Activated CD4-positive, alpha-beta T cell treated with anti-CD3 and anti-CD28 coated beads, Interleukin-2, amount 50 U/mL, for 4 hours (primary cell): ENCODE measurements at regions not wholly inside any gene's neighbourhood (a gene's known extent, or its start where the extent isn't known, plus 50 kb on each side); places are given as distances from the start of the nearest gene placed in this dataset.
"Not testable (repeated sequence)": the region's sequence is repeated elsewhere in the genome, so short reads cannot be mapped to it uniquely, and the experiment has no call there.

ENCODE experiments used
- DNase-seq, 2 experiments: peaks; one replicate each; pipeline ENCODE4 v3.0.0-alpha.2; 2020

DNA sequence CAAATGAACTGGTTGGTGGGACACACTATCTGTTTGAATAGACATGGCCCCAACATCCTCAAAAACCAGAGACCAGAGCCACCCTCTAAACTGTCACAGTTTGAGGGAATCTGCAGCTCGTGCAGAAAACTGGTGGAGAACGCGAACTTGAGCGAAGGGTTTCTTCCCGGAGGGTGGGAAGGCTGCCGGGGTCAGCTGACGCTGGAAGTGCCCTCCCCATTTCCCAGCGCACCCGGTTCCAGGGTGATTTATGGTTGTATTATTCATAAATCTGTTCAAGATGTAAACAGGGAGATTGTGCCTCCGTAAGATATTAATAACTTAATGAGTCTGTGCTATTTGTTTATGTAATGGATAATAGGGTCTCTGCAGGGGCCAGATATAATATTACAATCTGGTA is 1396.7 kb downstream of the BRD1 start:
- DNase-seq = no peak

DNA sequence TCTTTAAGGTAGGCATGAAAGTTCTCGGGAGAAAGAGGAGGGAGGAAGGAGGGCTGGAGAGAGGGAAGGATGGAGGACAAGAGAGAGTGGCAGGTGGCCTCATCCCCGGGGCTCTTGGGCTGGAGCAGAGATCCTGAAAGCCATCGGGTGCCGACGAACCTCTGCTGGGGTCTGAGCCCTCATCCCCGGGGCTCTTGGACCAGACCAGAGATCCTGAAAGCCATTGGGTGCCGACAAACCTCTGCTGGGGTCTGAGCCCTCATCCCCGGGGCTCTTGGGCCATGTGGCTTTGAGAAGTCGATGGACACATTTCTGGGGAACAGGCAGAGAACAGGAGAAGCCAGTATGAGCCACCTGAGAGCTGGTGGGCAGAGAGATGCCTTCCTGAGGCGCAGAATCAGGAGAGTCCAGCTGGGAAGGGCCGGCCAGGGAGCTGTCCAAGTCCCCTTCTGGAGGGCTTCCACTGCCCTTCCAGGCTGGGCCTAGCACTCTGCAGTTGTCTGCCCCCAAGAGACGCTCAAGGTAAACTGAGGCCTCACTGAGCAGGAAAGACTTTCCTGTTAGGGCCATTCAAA is 1398.1 kb downstream of the BRD1 start:
- DNase-seq = no peak

DNA sequence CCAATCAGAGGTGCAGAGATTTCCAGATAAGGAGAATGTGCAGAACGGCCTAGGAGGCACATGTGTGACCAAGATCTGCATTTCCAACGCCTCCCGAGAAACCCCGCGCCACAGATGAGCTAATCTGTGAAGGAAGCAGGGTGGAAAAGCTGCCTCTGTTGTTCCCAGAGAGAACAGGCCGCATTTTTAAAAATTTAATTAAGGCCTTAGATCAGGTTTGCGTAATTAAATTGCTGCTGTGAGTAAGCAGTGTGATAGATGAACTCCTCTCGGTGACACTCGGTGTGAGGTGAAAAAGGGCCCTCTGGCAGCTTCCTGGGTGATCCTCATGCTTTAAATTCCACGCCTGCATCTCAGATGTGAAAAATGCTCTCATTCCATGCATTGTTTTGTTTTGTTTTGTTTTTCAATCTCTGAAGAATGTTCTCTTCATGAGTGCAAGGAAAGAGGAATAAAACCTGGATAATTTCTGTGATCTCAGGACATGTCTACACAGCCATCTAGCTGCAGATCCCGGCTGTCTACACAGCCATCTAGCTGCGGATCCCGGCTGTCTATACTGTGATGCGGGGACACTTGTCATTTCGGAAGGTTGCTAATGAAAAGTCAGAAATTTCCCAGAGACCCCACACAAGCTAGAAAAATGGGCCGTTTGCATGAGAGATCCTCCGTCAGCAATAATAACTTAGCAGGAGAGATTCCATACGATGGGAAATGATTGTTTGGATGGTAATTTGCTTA is 1398.9 kb downstream of the BRD1 start:
- no peak for DNase-seq

DNA sequence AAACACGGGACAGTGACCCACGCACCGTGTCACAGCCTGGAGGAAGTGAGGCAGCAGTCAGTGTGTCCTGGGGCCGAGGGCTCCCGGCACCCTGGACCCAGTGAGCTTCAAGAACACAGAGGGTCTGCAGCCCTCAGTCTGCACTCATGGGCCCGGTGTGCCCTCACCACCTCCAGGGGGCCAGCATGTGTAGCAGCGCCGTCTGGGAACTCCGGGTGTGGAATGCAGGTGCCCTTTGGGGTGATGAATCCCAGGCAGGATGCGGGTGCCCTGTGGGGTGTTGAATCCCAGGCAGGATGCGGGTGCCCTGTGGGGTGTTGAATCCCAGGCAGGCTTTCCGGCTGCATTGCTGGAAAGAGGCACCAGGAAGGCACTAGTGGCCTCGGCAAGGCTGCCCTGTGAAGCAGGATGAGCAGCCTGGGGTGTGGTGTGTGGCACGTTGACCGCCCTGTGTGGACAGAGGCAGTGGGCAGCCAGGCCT is 1399.9 kb downstream of the BRD1 start:
- no peak for DNase-seq

DNA sequence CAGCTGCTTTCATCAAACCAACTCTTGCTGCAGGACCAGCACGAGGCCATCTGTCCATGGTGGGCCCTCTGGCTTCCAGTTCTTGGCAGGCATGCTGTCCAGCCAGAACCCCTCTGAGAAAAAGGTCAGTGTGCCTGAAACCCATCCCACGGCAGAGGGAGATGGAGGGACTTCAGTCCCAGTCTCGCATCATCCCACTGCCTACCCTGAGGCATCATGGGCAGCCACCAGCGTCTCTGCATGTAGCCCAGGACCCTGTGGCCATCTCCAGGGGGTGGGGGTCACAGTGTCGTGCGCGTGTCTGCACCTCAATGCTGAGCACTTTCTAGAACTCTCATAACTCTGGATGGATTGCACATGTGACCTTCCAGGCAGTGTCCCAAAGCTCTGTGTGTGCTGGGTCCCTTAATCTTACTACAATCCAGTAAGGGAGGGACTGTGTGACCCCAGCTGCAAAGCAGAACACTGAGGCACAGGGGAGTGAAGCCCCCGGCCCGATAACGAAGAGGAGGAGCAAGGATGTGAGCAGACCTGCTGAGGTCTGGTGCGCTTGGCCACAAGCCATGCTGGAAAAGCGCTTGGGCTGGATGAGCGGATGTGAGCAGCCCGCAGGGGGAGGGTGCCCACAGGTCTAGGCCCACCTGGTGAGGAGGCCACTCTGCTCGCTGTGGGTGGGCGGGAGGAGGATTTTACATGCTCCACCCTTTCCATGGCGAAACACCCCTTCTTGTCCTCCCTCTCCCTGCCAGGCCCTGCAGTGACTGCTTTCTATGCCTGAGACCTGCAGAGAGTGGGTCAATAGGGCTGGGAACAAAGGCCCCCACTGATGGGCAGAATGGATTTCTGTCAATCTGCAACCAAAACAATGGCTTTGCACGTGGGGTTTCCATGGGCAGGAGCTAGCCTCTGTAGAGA is 1401.0 kb downstream of the BRD1 start:
- no peak for DNase-seq

DNA sequence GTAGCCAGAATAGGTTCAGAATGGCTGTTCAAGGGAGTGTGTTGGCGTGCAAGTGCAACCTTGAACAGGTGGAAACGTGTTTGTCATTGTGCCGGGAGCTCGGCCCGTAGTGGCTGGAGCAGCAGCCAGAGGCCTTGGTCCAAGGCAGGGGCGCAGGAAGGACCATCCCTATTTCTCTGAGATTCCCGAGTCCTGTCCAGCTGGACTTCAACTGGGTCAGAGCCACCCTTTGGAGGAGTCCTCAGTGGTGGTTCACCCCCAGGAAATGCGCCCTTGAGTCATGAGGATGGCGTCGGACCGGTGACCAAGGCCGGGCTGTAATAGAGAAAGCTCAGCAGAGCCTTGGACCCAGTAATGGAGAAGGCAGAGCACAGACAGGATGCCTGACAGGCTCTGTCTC is 1402.0 kb downstream of the BRD1 start:
- DNase-seq = no peak

DNA sequence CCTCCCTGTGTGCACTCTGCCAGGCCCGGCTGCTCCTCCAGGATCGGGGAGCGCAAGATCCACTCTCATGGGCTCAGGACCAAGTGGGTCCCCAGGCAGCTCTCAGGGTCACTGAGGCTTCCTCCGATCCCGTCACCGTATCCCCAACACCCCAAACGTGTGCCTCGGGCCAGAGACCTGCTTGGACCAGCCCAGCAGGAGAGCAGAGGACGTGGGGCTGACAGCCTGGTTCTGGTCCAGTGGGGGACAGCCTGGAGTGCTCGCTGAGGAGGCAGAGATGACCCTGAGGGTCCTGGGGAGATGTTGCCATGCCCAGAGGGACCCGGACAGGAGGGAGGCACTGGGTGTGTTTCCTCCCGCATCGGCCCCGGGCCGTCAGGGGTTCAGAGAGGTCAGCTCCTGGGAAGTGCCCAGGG is 1402.6 kb downstream of the BRD1 start:
- no peak for DNase-seq

DNA sequence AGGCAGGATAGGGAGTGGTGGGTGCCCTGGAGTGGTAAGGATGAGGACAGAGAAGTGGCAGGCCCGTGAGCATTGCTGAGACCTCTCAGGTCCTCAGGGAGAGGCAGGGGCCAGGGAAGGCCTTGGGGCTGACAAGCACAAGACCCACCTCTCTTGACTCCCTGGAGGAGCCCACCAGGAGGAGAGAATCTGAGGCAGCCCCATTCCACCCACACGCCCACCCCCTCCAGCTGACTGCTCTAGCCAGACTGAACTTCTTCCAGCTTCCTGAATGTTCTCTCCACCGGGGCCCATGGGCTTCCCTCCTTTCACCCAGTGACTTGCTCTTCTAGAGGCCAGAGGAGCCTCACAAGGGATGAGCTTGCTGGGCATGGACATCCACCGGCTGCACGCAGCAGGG is 1403.0 kb downstream of the BRD1 start:
- DNase-seq = no peak

DNA sequence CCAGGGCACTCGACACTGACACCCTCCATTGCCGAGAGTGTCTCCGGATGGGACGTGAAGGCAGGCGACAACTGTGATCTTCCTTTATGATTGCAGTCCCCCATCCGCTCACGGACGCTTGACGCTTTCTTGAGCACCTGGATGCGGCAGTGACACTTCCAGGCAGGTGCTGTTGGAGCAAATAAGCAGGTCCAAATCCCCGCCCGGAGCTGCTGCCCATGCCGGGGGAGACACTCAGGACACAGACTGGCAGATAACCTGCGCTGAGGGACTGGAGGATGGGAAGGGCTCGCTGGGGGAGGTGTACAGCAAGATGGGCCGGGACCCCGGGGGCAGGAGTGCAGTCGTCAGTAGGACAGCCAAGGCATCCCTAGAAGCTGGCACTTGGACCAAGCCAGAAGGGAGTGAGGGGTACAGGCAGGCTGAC is 1403.5 kb downstream of the BRD1 start:
- no peak for DNase-seq

DNA sequence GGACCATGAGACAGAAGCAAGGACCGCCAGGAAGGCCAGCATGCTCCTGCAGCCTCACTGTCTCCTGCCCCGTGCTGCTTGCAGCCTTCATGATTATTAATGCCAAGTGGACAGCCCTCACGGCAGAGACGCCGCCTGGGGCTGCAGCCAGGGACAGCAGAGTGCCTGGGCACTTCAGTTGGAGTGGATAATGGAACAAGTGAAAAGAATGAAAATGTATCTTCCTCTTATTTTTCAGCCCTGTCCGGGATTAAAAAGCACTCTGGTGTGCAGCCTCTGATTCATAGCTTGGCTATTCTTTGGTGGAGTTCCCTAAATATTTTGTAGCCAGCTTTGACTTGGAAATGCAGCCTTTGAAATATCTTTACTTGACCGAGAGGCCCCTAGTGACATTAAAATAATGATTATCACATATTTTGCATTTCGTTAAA is 1404.2 kb downstream of the BRD1 start:
- DNase-seq = no peak

DNA sequence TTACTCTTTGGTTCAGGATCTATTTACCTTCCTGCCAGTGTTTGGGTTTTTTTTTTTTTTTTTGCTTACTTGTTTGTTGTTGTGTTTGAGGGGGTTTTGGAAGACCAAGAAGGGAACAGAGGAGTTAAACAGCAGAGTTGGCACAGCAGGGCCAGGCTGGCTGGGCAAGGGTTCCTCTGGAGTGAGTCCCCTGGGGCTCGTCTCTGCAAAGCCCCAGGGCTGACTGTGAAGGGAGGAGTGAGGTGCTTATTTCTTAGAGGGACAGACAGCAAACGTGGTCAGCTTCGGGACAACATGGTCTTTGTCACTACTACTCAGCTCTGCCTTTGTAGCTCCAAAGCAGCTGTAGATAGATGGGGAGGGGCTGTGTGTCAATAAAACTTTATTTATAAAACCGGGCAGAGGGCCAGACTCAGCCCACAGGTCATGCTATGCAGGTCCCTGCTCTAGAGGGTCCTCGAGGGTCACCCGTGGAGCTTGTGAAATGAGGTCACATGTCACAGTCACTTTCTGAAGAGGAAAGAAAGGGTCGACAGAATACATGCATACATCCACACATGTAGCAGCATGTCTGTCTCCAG is 1404.7 kb downstream of the BRD1 start:
- no peak for DNase-seq

DNA sequence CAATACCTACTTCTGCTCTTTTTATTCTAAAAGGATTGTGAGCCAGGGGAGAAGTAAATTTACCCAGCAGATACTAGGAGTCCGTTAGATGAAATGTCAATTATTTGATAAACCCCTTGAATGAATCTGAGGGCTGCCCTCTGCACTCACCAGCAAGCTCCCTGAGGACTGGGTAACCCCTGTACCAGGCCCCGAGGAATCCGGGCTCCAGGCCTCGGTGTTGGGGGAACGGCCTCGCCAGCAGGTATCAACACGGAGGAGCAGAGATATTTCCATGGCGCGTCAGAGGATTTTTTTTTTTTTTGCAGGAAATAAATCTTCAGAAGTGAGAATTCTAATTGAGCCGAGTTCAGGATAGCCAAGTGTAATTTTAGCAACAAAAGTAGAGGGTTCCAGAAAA is 1408.8 kb downstream of the BRD1 start:
- DNase-seq = no peak

DNA sequence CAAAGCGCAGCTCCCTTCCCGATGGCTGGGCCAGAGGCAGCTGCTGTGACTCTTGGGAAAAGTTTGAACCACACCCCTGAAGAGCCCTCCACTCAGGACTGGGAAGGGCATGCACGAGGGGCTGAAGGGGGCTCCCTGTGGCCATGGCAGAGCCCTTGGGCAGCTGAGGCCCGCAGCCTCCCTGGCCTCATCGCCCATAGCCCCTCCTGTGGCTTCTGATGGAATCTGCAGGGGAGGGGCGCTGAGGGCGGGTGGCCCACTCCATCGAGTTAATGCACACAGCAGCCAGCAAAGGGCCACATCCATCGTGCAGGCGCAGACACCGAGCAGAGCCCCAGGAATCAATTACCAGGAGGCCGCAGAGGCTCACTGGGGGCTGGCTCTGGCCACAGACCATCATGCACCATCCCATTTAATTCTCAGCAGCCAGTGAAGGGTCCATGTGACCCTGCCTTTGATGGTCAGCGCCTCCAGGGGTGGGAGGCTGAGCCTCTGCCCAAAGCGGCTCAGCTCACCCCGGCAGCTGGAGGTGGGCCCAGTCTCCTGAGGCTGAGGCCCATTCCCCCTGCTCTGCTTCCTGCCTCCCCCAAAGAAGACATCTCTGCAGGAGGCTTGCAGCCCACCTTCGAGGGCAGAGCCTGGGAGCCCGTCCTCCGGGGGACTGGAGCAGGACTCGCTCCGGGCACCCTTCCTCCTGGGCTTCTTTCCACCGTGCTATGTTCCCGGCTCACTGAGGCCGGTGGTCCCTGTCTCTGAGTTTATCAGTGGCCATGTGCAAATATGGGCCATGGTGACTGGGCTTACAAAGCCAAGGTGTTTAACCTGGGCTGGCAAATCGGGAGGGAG is 1410.2 kb downstream of the BRD1 start:
- DNase-seq = no peak

DNA sequence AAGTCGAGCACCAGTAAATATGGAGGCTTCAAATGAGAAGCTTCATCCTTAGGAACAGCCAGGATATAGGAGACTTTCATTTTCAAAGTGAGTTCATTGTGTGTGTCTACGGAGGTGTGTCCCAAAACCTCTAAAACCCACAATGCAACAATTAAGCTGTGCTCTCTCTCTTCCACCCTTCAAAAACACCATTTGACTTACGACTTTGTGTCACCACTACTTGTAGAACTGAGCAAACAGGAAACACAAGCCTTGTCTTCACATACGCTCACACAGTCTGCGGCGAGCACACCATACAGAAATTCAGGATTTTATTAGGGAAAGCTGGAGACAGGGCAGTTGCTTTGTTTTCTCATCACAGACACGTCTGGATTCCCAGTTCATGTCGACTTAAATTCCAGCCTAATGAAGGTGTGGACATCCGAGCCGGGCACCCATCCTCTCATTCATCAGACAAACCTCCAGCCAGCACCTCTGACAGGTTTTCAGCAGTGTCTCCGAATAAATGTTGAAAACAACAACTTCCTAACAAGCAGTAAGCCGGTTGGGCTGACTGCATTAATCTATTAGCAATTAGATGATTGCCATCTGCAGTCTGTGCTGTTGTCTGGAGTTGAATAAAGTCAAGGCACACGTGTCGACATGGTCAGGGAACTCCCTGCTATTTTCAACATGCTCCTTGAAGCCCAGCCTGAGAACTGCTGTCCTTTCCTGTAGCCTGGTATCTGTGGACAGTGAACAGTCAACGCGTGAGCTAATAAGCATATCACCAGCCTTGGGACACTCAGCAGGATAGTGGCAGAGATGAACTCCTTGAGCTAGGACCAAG is 1411.1 kb downstream of the BRD1 start:
- no peak for DNase-seq

DNA sequence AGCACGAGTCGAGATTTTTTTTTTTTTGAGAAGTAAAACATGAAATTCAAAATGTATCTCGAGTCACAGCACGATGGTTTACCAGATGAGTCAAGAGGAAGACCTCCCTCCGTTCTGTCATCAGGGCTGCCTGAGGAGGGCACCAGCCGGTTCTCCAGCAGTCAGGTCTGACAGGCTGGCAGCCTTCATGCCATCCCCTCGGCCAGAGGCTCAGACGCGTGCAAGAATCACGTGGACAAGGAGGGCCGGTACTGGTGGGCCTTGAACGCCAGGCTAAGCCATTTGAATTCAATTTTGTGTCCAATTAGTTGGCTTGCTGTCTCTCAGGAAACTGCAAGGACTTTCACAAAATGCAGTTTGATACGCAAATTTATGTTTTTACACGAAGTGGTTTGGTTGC is 1412.2 kb downstream of the BRD1 start:
- no peak for DNase-seq

DNA sequence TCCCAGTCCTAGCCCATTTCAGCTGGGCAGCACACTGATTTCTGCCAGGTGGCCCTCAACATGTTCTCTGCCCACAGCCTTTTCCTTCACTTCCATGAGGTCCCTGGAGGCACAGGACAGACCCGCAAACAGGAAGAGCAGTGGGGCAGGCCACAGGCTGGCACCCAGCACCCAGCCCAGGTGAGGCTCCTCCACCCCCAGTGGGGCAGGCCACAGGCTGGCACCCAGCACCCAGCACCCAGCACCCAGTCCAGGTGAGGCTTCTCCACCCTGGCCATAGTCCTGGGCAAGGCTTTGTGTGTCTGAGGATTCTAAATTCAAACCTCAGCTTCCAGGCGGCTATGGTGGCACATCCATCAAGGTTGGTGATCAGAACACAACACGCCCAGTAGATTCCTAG is 1413.0 kb downstream of the BRD1 start:
- DNase-seq = no peak

DNA sequence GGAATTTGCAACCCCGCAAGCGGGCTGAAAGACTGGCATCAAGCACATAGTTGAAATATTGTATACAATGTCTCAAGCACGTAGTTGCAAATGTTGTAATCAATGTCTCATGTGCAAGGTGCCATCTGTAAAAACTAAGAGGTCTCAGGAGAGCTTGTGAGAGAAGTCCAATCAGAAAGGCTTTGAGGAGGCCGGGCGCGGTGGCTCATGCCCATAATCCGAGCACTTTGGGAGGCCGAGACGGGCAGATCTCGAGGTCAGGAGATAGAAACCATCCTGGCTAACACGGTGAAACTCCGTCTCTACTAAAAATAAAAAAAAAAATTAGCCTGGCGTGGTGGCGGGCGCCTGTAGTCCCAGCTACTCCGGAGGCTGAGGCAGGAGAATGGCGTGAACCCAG is 1414.7 kb downstream of the BRD1 start:
- not testable (repeated sequence) for DNase-seq

DNA sequence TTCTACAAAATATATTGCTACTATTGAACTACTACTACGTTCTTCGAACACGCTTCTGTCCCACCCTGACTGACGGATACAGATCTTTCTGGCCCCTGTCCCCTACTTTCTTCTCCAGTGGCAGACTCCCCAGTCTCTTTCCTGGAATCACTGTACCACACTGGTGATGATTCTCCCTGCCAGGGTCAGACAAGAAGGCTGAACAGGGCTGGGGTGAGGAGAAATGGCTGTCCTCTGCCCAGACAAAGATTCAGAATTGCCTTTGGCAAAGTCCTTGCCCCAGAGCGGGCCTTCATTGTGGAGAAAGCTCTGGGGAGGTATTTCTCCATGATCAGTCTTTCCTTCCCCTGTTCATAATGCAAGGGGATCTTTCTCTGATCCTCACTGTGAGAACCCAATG is 1417.1 kb downstream of the BRD1 start:
- DNase-seq = no peak

DNA sequence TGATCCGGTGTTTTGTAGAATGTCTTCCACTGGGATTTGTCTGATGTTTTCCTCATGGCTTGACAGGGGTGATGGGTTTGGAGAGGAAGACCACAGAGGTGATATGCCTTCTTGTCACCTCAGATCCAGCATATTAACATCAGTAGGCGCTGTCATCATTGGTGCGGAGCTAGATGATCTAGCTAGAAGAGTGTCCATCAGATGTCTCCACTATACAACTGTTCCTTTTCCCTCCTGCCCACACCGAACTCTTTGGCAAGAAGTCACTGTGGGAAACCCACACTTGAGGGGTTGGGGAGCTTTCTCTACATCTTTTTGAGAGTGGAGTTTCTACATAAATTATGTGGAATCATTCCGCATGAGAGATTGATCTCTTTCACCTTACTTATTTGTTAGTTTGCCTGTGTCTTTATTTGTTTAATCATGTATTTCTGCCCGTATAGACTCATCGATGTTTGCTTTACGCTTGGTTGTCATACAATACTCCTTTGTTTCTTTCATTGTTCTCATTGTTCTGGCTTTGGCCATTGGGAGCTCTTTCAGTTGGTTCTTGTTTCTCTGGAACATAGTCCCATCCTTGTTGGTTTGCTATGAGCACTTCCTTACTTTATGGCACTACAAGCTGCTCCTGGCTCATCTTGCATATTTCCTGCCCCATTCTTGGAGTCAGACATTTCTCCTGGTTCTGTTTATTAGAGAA is 1420.3 kb downstream of the BRD1 start:
- no peak for DNase-seq

DNA sequence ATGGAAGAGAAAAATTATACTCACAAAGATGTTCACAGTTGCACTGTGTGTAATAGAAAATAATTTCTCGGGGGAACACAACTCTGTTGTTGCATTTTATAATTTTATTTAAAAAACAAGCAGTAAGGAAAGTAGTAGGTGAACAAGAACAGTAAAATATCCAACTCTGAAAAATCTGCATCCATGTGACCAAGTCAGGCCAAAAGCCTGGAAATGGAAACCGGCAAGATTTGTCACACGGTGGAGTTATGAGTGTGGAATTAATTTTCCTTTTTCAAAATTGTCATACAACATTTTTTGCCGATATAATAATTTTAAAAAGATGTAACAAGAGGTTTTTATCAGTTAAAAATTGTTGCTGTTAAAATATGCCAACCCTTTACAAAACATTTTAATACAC is 1421.5 kb downstream of the BRD1 start:
- no peak for DNase-seq

DNA sequence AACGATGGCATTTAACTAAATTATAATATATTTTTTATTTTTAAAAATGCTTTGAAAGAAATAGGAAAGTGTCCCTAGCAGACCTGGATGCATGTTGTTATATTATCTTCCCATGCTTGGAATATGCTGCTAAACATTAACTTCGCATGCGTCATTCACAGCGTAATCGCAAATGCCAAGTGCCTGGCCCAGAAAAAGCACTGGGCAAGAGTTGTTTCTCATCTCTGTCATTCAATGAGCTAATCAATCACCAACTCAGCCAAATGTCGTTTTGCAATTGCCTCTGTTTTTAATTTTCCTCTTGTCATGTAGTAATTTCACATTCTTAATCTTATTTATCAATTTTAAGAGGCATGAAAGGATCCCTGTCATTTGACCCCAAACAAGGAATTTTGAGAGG is 1421.9 kb downstream of the BRD1 start:
- no peak for DNase-seq
